ENCODE measurements at regions not wholly inside any gene's neighbourhood (a gene's known extent, or its start where the extent isn't known, plus 50 kb on each side); places are given as distances from the start of the nearest gene placed in this dataset.

DNA sequence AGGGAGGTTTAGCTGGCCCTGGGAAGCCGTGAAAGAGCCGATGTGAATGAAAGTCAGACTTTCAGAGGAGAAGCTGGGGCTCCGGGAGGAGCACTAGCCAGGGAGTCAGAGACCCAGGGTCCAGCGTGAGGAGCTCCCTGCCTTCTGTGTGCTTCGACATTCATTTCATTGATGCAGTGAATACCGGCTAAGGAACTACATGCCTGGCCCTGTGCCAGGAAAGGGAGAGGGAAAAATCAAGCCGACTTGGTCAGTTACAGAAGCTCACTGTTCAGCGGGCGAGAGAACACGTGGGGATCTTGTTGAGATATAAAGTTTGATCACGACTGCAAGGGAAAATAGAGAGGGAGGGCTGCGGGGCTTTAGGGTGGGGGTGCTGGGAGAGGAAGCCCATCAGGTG is 76.7 kb upstream of the RUNX3 start:
- DNase-seq, result no peak
- intact Hi-C loops (cut with DNase I; ENCODE audit: low total_unique reads), result no loop called here
- Histone ChIP-seq H3K9me3 (no peaks in the 10 kb centered on the region), H3K27ac (no peak overlapping the region), H3K4me3 (no peak overlapping the region), H3K36me3 (no peaks in the 10 kb centered on the region), H3K27me3 (replicated peaks in 1 of 7) (peaks cover 0 to 17% (median 0%) of the 10 kb centered on the region in 7 donors), H3K4me1 (peaks cover 0 to 30% (median 14%) of the 10 kb centered on the region in 6 donors)
- TF ChIP-seq, protein P1, sequence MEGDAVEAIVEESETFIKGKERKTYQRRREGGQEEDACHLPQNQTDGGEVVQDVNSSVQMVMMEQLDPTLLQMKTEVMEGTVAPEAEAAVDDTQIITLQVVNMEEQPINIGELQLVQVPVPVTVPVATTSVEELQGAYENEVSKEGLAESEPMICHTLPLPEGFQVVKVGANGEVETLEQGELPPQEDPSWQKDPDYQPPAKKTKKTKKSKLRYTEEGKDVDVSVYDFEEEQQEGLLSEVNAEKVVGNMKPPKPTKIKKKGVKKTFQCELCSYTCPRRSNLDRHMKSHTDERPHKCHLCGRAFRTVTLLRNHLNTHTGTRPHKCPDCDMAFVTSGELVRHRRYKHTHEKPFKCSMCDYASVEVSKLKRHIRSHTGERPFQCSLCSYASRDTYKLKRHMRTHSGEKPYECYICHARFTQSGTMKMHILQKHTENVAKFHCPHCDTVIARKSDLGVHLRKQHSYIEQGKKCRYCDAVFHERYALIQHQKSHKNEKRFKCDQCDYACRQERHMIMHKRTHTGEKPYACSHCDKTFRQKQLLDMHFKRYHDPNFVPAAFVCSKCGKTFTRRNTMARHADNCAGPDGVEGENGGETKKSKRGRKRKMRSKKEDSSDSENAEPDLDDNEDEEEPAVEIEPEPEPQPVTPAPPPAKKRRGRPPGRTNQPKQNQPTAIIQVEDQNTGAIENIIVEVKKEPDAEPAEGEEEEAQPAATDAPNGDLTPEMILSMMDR (IDR thresholded peaks at IDR 0.05 in 8 of 11, conservative IDR thresholded peaks at IDR 0.05 in 3 of 11), result no peak
- TF ChIP-seq POLR2AphosphoS5 (IDR thresholded peaks at IDR 0.05), result no peak
- no peak for TF ChIP-seq POLR2A (IDR thresholded peaks at IDR 0.05)
- 37 to 55% (median 43%) methylated on average over 12 of the region's 12 CpGs for WGBS, 5 donors

DNA sequence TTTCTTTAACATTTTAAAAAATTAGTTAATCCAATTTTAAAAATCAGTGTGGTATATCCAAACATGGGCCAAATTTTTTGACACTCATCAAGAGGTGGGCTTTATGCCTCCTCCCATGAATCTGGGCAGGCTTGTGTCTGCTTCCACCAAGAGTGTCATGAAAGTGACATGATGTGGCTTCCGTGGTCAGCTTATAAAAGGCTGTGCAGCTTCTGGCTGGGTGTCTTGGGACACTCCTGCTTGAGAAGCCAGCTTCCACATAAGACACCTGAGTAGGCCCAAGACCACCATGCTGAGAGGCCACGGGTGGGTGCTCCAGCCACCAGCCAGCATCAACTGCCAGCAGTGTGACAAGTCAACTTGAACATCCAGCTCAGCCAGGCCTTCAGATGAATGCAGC is 74.3 kb upstream of the RUNX3 start:
- Histone ChIP-seq H3K9me3 (no peaks in the 10 kb centered on the region), H3K27me3 (replicated peaks in 1 of 7) (peaks cover 0 to 17% (median 0%) of the 10 kb centered on the region in 7 donors), H3K36me3 (no peaks in the 10 kb centered on the region), H3K4me3 (no peak overlapping the region), H3K4me1 (peaks cover 0 to 30% (median 16%) of the 10 kb centered on the region in 6 donors), H3K27ac (no peak overlapping the region)
- no peak for DNase-seq
- 60 to 73% (median 63%) methylated on average over 2 of the region's 2 CpGs for WGBS, 5 donors
- intact Hi-C loops (cut with DNase I; ENCODE audit: low total_unique reads), result no loop called here
- TF ChIP-seq POLR2A (IDR thresholded peaks at IDR 0.05), result no peak
- TF ChIP-seq, protein P1 (IDR thresholded peaks at IDR 0.05 in 8 of 11, conservative IDR thresholded peaks at IDR 0.05 in 3 of 11), result no peak
- TF ChIP-seq POLR2AphosphoS5 (IDR thresholded peaks at IDR 0.05), result no peak

DNA sequence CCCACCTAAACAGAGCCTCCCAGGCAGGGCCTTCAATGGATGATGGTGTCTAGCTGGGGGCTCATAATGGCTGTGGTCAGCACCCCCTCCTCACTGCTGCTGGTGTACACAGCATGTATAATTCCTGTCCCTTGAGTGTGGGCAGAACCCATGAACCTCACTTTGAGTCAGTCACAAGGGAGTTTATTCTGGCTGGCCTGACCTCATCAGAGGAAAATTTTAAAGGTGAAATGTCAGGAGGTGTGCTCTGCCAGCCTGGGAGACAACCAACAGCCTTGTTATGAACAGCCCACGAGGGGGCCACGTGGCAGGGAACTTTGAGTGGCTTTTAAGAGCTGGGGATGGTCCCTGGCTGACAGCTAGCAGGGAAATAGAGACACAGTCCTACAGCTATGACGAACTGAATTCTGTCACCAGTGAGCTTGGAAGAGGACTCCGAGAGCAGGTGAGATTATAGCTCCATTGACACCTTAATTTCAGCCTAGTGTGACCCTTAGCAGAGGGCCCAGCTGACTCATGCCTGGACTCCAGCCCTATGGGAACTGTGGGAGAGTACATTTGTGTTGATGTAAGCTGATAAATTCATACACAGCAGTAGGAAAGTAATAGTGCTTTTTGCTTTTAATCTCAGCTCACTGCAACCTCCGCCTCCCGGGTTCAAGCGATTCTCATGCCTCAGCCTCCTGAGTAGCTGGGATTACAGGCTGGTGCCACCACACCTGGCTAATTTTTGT is 73.5 kb upstream of the RUNX3 start:
- Histone ChIP-seq H3K36me3 (no peaks in the 10 kb centered on the region), H3K4me1 (peaks cover 0 to 36% (median 16%) of the 10 kb centered on the region in 6 donors), H3K27me3 (replicated peaks in 1 of 7) (peaks cover 0 to 14% (median 0%) of the 10 kb centered on the region in 7 donors), H3K9me3 (no peaks in the 10 kb centered on the region), H3K4me3 (no peak overlapping the region), H3K27ac (no peak overlapping the region)
- TF ChIP-seq POLR2AphosphoS5 (IDR thresholded peaks at IDR 0.05) (no peak), POLR2A (IDR thresholded peaks at IDR 0.05) (no peak)
- TF ChIP-seq, protein P1 (IDR thresholded peaks at IDR 0.05 in 8 of 11, conservative IDR thresholded peaks at IDR 0.05 in 3 of 11), result no peak
- WGBS, 5 donors, result 87 to 94% (median 89%) methylated on average over 7 of the region's 7 CpGs
- intact Hi-C loops (cut with DNase I; ENCODE audit: low total_unique reads), result no loop called here
- no peak for DNase-seq

DNA sequence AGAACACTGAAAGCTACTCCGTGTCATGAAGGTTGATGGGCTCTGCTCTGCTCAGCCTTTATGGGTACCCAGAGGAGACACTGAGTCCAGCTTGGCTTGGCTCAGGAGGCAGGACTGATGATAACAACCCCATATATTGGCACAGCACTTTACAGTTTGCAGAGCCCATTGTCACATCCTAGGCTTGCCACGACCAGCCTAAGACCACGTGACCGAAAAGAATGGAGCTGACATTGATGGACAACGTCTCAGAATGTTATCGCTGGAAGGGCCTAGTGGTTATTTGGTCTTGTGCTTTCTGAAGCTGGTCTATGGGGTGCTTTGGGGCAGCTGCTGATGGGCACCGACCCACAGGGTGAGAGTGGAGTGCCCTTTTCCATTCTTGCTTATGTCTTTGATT is 72.9 kb upstream of the RUNX3 start:
- Histone ChIP-seq H3K9me3 (no peaks in the 10 kb centered on the region), H3K36me3 (no peaks in the 10 kb centered on the region), H3K27me3 (replicated peaks in 1 of 7) (peaks cover 0 to 14% (median 0%) of the 10 kb centered on the region in 7 donors), H3K27ac (no peak overlapping the region), H3K4me3 (no peak overlapping the region), H3K4me1 (peaks cover 0 to 34% (median 16%) of the 10 kb centered on the region in 6 donors)
- no peak for DNase-seq
- WGBS, 5 donors, result 82 to 96% (median 88%) methylated on average over 7 of the region's 7 CpGs
- TF ChIP-seq POLR2AphosphoS5 (IDR thresholded peaks at IDR 0.05), result no peak
- intact Hi-C loops (cut with DNase I; ENCODE audit: low total_unique reads), result no loop called here

Data from spleen (tissue), 11 donors.